IMR-90 (cell line): ENCODE measurements at regions not wholly inside any gene's neighbourhood (a gene's known extent, or its start where the extent isn't known, plus 50 kb on each side); places are given as distances from the start of the nearest gene placed in this dataset.
A peak's percentile ranks its signal among the peaks of the same experiment; 100 is the strongest.

ENCODE experiments used
- ATAC-seq: fragments of 200-7000 bp; cut with Tn5 transposase; 2 replicates; pipeline ENCODE4 v1.9.1; 2020; ENCODE audit warnings: low read depth, mild to moderate bottlenecking, moderate library complexity
- BruUV-seq: library from RNA; stranded (reverse); fragments of 400-500 nt; replicated peaks from 2 replicates; lab custom pipeline; 2021; lab: Mats Ljungman, UMichigan
- CTCF ChIA-PET: fragments of 300-600 bp; formaldehyde crosslinking; extraction: SDS; loops from one replicate; lab custom pipeline; 2021; ENCODE audit warnings: antibody characterized with exemption; lab: Yijun Ruan, JAX
- POLR2A ChIA-PET: fragments of 300-600 bp; sonication (Branson Sonifier 250); formaldehyde crosslinking; loops from one replicate; lab custom pipeline; 2022; ENCODE audit warnings: antibody characterized with exemption; ENCODE audit not compliant: unreplicated experiment; lab: Charles Lee
- DNase-seq: peaks from one replicate; pipeline ENCODE4 v3.0.0; 2013
- H2AFZ ChIP-seq: replicated peaks from 2 replicates; pipeline ENCODE3; 2013; ENCODE audit warnings: low read length, mild to moderate bottlenecking; ENCODE audit not compliant: poor library complexity
- H2AK5ac ChIP-seq: 2 replicates; pipeline ENCODE4 v1.6.1; 2013; ENCODE audit warnings: low read depth, low read length, inconsistent platforms
- H2AK9ac ChIP-seq: replicated peaks from 2 replicates; pipeline ENCODE3; 2013; ENCODE audit warnings: mild to moderate bottlenecking, low read depth, low read length, moderate library complexity; ENCODE audit not compliant: poor library complexity
- H2BK120ac ChIP-seq: 2 replicates; pipeline ENCODE4 v1.6.1; 2013; ENCODE audit warnings: low read depth, low read length, inconsistent platforms
- H2BK15ac ChIP-seq: 3 replicates; pipeline ENCODE4 v1.6.1; 2013; ENCODE audit warnings: low read depth, low read length, inconsistent platforms
- H2BK20ac ChIP-seq: 2 replicates; pipeline ENCODE4 v1.6.1; 2013; ENCODE audit warnings: low read depth, mild to moderate bottlenecking, inconsistent platforms, low read length, moderate library complexity
- H2BK5ac ChIP-seq: 2 replicates; pipeline ENCODE4 v1.6.1; 2013; ENCODE audit warnings: mild to moderate bottlenecking, low read depth, low read length, inconsistent platforms; ENCODE audit not compliant: poor library complexity, severe bottlenecking
- H3K14ac ChIP-seq: replicated peaks from 2 replicates; pipeline ENCODE4 v1.6.1; 2013; ENCODE audit warnings: low read depth, low read length, inconsistent platforms
- H3K18ac ChIP-seq: 2 replicates; pipeline ENCODE4 v1.6.1; 2013; ENCODE audit warnings: low read depth, low read length, control low read depth
- H3K23ac ChIP-seq: 2 replicates; pipeline ENCODE4 v1.6.1; 2013; ENCODE audit warnings: low read depth, low read length, inconsistent platforms
- H3K27ac ChIP-seq: 2 replicates; pipeline ENCODE4 v1.5.1; 2013; ENCODE audit warnings: mild to moderate bottlenecking, control low read depth, low read length; ENCODE audit not compliant: insufficient read depth
- H3K27me3 ChIP-seq: 2 replicates; pipeline ENCODE4 v1.6.1; 2013; ENCODE audit warnings: low read length; ENCODE audit not compliant: control insufficient read depth, insufficient read depth
- H3K36me3 ChIP-seq: 2 replicates; pipeline ENCODE4 v1.6.1; 2013; ENCODE audit warnings: low read length, mixed read lengths; ENCODE audit not compliant: control insufficient read depth, insufficient read depth
- H3K4ac ChIP-seq: 2 replicates; pipeline ENCODE4 v1.6.1; 2013; ENCODE audit warnings: low read depth, low read length, inconsistent platforms
- H3K4me1 ChIP-seq: 2 replicates; pipeline ENCODE4 v1.6.1; 2013; ENCODE audit warnings: low read length, mixed read lengths; ENCODE audit not compliant: control insufficient read depth, insufficient read depth
- H3K4me2 ChIP-seq: 2 replicates; pipeline ENCODE4 v1.6.1; 2013; ENCODE audit warnings: low read depth, mild to moderate bottlenecking, control low read depth, low read length, moderate library complexity
- H3K4me3 ChIP-seq: 2 replicates; pipeline ENCODE4 v1.5.1; 2013; ENCODE audit warnings: low read depth, mild to moderate bottlenecking, control low read depth, low read length, moderate library complexity; ENCODE audit not compliant: insufficient read depth
- H3K56ac ChIP-seq: 2 replicates; pipeline ENCODE4 v1.6.1; 2013; ENCODE audit warnings: low read length, inconsistent platforms; ENCODE audit not compliant: insufficient read depth; ENCODE audit errors: extremely low read depth
- H3K79me1 ChIP-seq, 2 experiments: 2 replicates each; pipeline ENCODE4 v1.6.1; 2013; ENCODE audit warnings: low read length in 2 of 2, inconsistent platforms in 1 of 2, low read depth in 1 of 2
- H3K9ac ChIP-seq: 2 replicates; pipeline ENCODE4 v1.6.1; 2013; ENCODE audit warnings: low read depth, low read length, control low read depth
- H3K9me1 ChIP-seq: 2 replicates; pipeline ENCODE4 v1.6.1; 2013; ENCODE audit warnings: low read length, inconsistent platforms; ENCODE audit not compliant: insufficient read depth
- H3K9me3 ChIP-seq: 2 replicates; pipeline ENCODE4 v1.6.1; 2013; ENCODE audit warnings: low read length; ENCODE audit not compliant: control insufficient read depth, insufficient read depth
- H4K20me1 ChIP-seq: 2 replicates; pipeline ENCODE4 v1.6.1; 2013; ENCODE audit warnings: low read length, inconsistent platforms; ENCODE audit not compliant: insufficient read depth
- H4K5ac ChIP-seq: 2 replicates; pipeline ENCODE4 v1.6.1; 2013; ENCODE audit warnings: mild to moderate bottlenecking, low read depth, low read length, control low read depth
- H4K8ac ChIP-seq, 2 experiments: 2 replicates each; pipeline ENCODE4 v1.6.1; 2013; ENCODE audit warnings: low read depth in 2 of 2, low read length in 2 of 2, control low read depth in 1 of 2, inconsistent platforms in 1 of 2
- H4K91ac ChIP-seq: 2 replicates; pipeline ENCODE4 v1.6.1; 2013; ENCODE audit warnings: low read depth, low read length, inconsistent platforms; ENCODE audit not compliant: insufficient read depth
- CEBPB ChIP-seq: IDR thresholded peaks from 2 replicates; pipeline ENCODE4 v1.6.1; 2012; ENCODE audit warnings: low read depth, low read length, improper control_type of control experiment
- RAD21 ChIP-seq: IDR thresholded peaks from 2 replicates; pipeline ENCODE4 v1.6.1; 2012; ENCODE audit warnings: low read length, improper control_type of control experiment
- WGBS, 2 experiments: methylation state at CpG; one replicate each; pipeline versions ENCODE4 v1.1.5 to v1.1.7; 2013; ENCODE audit warnings: missing lambda C conversion rate in 2 of 2; ENCODE audit not compliant: insufficient read length in 1 of 2; ENCODE audit errors: extremely low coverage in 2 of 2; 5-methylcytosine and 5-hydroxymethylcytosine counted together
- dilution Hi-C: fragments of 300-500 bp; cut with HindIII; formaldehyde crosslinking; loops from one replicate; pipeline ENCODE4 v1.14.3; 2018; ENCODE audit warnings: low sequenced_read_pairs; ENCODE audit not compliant: unreplicated experiment
- in situ Hi-C: fragments of 300-500 bp; cut with MboI; formaldehyde crosslinking; loops from 3 replicates; pipeline ENCODE4 v1.14.3; 2019; ENCODE audit warnings: low sequenced_read_pairs, inconsistent platforms, mixed read lengths
- intact Hi-C: fragments of 100-400 bp; cut with micrococcal nuclease; formaldehyde crosslinking; loops from 2 replicates; pipeline ENCODE4 v1.10.0; 2022

- TF ChIP-seq CEBPB (peak; percentile 66; the same call in 1 of the 2 replicates), RAD21 (no peak)
- Histone ChIP-seq H3K4ac (no peak overlapping the region), H2BK20ac (no peak overlapping the region), H4K20me1 (no peaks in the 10 kb centered on the region), H3K9me3 (no peaks in the 10 kb centered on the region), H3K4me3 (no peak overlapping the region), H3K56ac (no peak overlapping the region), H3K27me3 (no peaks in the 10 kb centered on the region), H3K36me3 (peaks cover 7% of the 10 kb centered on the region), H2AFZ (no peak overlapping the region), H3K23ac (no peak overlapping the region), H2BK5ac (no peak overlapping the region), H3K4me2 (no peak overlapping the region), H3K9me1 (0 out of 2 replicates have a peak, but pooled peaks cover 2% of the 10 kb centered on the region), H3K18ac (no peak overlapping the region), H3K4me1 (no peaks in the 10 kb centered on the region), H2AK5ac (no peak overlapping the region), H2BK120ac (no peak overlapping the region), H2AK9ac (no peak overlapping the region), H2BK15ac (no peak overlapping the region), H3K27ac (no peak overlapping the region), H4K91ac (no peak overlapping the region), H3K14ac (no peak overlapping the region), H4K8ac (no peak overlapping the region), H3K79me1 (no peaks in the 10 kb centered on the region), H4K5ac (no peak overlapping the region), H3K9ac (no peak overlapping the region)
- dilution Hi-C loops (no loop called here), intact Hi-C loops (no loop called here), in situ Hi-C loops (no loop called here)
- no peak for ATAC-seq
- WGBS, 2 experiments, result no CpG with 5 or more reads among the region's 6 CpGs
- DNase-seq, result no peak
- POLR2A ChIA-PET, result no interaction called here
- BruUV-seq, result no TSS peak
- CTCF ChIA-PET, result no interaction called here
Measured at GRCh38 chr15:96254173-96254572, 76.3 kb upstream of the NR2F2 start.
